Activated CD4-positive, alpha-beta T cell treated with anti-CD3 and anti-CD28 coated beads, Interleukin-2, amount 10 ng/mL, durations not matched to agents 24 days and 14 days (primary cell): ENCODE measurements at regions not wholly inside any gene's neighbourhood (a gene's known extent, or its start where the extent isn't known, plus 50 kb on each side); places are given as distances from the start of the nearest gene placed in this dataset.
"Not testable (repeated sequence)": the region's sequence is repeated elsewhere in the genome, so short reads cannot be mapped to it uniquely, and the experiment has no call there.

Experiments
- DNase-seq: peaks from one replicate; pipeline ENCODE4 v3.0.0; 2022
- H3K27ac Mint-ChIP-seq: one replicate; pipeline ENCODE4 v1.8.0; 2022; ENCODE audit warnings: mild to moderate bottlenecking, mixed read lengths
- H3K27me3 Mint-ChIP-seq: one replicate; pipeline ENCODE4 v1.8.0; 2022; ENCODE audit warnings: mixed read lengths
- H3K36me3 Mint-ChIP-seq: one replicate; pipeline ENCODE4 v1.8.0; 2022; ENCODE audit warnings: low read depth, mild to moderate bottlenecking, mixed read lengths
- H3K4me1 Mint-ChIP-seq: one replicate; pipeline ENCODE4 v1.8.0; 2021; ENCODE audit warnings: mixed read lengths
- H3K4me3 Mint-ChIP-seq: one replicate; pipeline ENCODE4 v1.8.0; 2022; ENCODE audit warnings: mild to moderate bottlenecking, moderate library complexity, mixed read lengths
- H3K9me3 Mint-ChIP-seq: one replicate; pipeline ENCODE4 v1.8.0; 2021; ENCODE audit warnings: mixed read lengths
- intact Hi-C: fragments of 100-400 bp; cut with micrococcal nuclease; formaldehyde crosslinking; loops from one replicate; pipeline ENCODE4 v1.15.1; 2023

DNA sequence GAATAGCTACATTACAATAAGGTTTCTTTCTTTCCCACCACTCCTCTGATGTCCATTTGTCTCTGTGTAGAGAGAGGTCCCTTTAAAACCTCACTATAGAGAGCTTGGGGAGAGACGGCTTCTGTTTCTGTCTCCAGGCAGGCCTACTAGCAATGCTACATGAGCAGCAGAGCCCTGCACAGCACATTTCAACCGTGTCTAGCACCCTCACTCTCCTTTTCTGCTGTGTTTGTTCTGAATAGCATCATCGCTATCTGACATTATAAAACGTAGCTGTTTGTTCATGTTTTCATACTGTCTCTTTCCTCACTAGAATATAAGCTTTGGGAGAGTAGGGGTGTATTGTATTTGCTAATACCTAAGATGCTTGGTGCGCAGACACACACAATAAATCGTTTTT is 487.8 kb upstream of the DPP6 start:
- H3K4me1 Mint-ChIP-seq = no peaks in the 10 kb centered on the region
- H3K27ac Mint-ChIP-seq = no peak overlapping the region
- H3K4me3 Mint-ChIP-seq = no peak overlapping the region
- intact Hi-C loops = no loop called here
- no peak for DNase-seq
- no peaks in the 10 kb centered on the region for H3K27me3 Mint-ChIP-seq
- H3K9me3 Mint-ChIP-seq = peaks cover 20% of the 10 kb centered on the region
- no peaks in the 10 kb centered on the region for H3K36me3 Mint-ChIP-seq

DNA sequence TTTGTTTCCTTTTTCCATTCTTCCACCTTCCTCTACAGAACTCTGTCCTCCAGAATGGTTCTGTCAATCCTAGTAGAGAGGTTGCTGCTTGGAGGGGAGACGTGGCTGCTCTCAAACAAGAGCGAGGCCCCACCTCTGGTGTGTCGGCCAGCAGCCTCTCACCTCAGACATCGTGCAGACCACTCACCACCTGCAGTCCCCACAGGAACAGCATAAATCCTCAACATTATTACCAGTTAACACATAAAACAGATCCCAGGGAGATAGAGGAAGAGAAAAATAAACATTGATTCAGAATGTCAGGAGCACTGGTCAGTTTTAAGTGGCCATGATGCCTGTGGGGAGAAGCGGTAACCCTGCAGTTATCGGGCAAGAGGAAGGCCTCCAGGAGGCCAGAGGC is 485.9 kb upstream of the DPP6 start:
- peaks cover 28% of the 10 kb centered on the region for H3K9me3 Mint-ChIP-seq
- no peaks in the 10 kb centered on the region for H3K4me1 Mint-ChIP-seq
- no peak overlapping the region for H3K4me3 Mint-ChIP-seq
- H3K27me3 Mint-ChIP-seq = no peaks in the 10 kb centered on the region
- intact Hi-C loops = no loop called here
- no peaks in the 10 kb centered on the region for H3K36me3 Mint-ChIP-seq
- no peak for DNase-seq
- no peak overlapping the region for H3K27ac Mint-ChIP-seq

DNA sequence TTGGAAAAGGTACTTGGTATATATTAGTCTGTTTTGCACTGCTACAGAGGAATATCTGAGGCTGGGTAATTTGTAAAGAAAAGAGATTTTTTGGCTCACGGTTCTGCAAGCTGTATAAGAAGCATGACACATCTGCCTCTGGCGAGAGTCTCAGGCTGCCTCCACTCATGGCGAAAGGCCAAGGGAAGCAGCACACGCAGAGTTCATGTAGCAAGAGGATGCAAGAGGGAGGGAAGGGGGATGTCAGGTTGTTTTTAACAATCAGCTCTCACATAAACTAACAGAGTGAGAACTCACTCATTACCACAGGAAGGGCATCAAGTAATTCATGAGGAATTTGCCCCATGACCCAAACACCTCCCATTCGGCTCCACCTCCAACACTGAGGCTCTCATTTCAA is 484.8 kb upstream of the DPP6 start:
- Mint-ChIP-seq H3K9me3 (peaks cover 30% of the 10 kb centered on the region), H3K4me3 (no peak overlapping the region), H3K4me1 (no peaks in the 10 kb centered on the region), H3K27ac (no peak overlapping the region), H3K36me3 (no peaks in the 10 kb centered on the region), H3K27me3 (no peaks in the 10 kb centered on the region)
- no peak for DNase-seq
- intact Hi-C loops = no loop called here

DNA sequence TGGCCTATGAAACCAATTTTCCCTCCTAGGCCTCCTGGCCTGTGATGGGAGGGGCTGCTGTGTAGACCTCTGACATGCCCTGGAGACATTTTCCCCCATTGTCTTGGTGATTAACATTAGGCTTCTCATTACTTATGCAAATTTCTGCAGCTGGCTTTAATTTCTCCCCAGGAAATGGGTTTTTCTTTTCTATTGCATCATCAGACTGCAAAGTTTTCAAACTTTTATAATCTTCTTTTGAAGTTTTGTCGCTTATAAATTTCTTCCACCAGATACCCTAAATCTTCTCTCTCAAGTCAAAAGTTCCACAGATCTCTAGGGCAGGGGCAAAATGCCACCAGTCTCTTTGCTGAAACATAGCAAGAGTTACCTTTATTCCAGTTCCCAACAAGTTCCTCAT is 482.7 kb upstream of the DPP6 start:
- H3K36me3 Mint-ChIP-seq, intact Hi-C loops, H3K27me3 Mint-ChIP-seq, H3K4me3 Mint-ChIP-seq, H3K27ac Mint-ChIP-seq, DNase-seq, H3K4me1 Mint-ChIP-seq: not testable (repeated sequence)
- peaks cover 33% of the 10 kb centered on the region for H3K9me3 Mint-ChIP-seq

DNA sequence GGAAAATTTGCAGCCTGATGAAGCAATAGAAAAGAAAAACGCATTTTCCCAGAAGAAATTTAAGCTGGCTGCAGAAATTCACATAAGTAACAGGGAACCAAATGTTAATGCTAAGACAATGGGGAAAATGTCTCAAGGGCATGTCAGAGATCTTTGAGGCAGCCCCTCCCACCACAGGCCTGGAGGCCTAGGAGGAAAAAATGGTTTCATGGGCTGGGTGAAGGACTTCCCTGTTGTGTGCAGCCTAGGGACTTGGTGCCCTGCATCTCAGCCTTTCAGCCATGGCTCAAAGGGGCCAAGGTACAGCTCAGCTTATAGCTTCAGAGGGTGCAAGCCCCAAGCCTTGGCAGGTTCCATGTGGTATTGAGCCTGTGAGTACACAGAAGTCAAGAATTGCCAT is 476.1 kb upstream of the DPP6 start:
- Mint-ChIP-seq H3K36me3 (no peaks in the 10 kb centered on the region), H3K27ac (no peak overlapping the region), H3K27me3 (no peaks in the 10 kb centered on the region), H3K4me3 (no peak overlapping the region), H3K9me3 (peaks cover 37% of the 10 kb centered on the region), H3K4me1 (no peaks in the 10 kb centered on the region)
- DNase-seq = no peak
- intact Hi-C loops = no loop called here

DNA sequence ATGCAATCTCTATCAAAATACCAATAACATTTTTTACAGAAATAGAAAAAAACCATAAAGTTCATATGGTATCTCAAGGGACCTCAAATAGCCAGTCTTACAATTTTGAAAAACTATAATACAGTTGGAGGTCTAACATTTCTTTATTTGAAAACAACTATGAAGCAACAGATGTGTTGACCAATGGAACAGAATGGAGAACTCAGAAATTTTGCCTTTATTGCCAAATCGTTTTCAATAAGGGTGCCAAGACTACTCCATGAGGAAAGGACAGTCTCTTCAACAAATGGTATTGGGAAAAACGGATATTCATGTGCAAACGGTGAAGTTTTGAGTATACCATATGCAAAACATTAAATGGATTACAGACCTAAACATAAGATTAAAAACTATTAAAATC is 470.8 kb upstream of the DPP6 start:
- intact Hi-C loops = no loop called here
- Mint-ChIP-seq H3K27me3 (no peaks in the 10 kb centered on the region), H3K27ac (no peak overlapping the region), H3K4me3 (no peak overlapping the region), H3K36me3 (no peaks in the 10 kb centered on the region), H3K9me3 (peaks cover 26% of the 10 kb centered on the region), H3K4me1 (no peaks in the 10 kb centered on the region)
- DNase-seq = no peak

DNA sequence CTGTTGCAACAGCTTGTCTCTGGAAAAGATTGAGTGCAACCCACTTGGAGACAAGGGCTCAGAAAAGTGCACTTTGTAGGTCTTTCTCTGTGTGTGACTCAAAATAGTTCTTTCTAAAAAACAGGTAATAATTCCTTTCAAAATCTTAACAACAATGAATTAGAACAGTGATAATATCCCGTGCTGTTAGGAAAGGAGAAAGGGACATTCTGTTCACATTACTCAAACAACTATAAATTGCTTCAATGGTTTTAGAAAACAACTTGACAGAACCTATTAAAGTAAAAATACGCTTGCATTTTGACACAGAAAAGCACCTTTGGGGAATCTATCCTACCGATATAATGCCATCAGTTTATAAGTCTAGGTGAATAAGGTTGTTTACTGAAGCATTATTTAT is 468.1 kb upstream of the DPP6 start:
- Mint-ChIP-seq H3K27ac (no peak overlapping the region), H3K9me3 (peaks cover 7% of the 10 kb centered on the region), H3K27me3 (no peaks in the 10 kb centered on the region), H3K4me3 (no peak overlapping the region), H3K36me3 (no peaks in the 10 kb centered on the region), H3K4me1 (no peaks in the 10 kb centered on the region)
- intact Hi-C loops = no loop called here
- no peak for DNase-seq

DNA sequence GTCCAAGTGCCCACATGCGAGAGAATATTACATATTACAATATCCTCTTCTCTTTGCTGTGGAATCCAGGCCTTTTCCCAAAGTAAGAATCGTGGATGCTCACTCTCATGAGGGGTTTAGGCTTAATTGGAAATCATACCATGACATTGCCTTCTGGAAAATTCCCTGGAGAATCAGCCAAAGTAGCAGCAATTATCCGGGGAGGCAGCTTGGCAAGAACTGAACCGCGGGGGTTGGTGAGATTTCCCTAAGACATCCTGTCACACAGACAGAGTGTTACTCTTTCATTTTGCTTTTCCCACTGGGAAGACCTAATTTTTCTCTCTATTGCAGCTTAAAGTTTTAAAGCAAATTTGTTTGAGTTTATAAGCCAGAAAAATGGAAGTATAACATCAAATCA is 463.6 kb upstream of the DPP6 start:
- H3K4me3 Mint-ChIP-seq = no peak overlapping the region
- intact Hi-C loops = no loop called here
- H3K36me3 Mint-ChIP-seq = no peaks in the 10 kb centered on the region
- H3K9me3 Mint-ChIP-seq = peaks cover 7% of the 10 kb centered on the region
- no peaks in the 10 kb centered on the region for H3K4me1 Mint-ChIP-seq
- no peaks in the 10 kb centered on the region for H3K27me3 Mint-ChIP-seq
- no peak overlapping the region for H3K27ac Mint-ChIP-seq
- DNase-seq = no peak

DNA sequence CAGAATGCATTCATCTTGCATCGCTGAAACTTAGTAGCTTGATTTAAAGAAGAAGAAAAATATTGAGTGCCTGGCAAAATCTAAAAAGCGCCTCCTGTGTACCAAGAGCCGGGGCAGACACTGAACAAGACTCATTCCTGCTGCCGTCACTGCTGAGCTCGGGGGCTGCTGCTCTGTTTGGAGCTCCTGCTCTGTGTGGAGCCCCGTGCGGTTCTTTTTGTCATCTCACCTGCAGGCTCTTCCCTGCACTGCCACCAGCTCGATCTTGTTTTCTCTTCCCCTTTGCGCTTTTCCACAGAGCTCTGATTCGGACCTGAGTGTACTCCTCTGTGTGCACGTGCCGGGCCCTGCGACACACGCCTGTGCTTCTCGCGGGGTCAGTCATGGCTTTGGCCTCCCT is 462.1 kb upstream of the DPP6 start:
- intact Hi-C loops = no loop called here
- no peak overlapping the region for H3K27ac Mint-ChIP-seq
- H3K36me3 Mint-ChIP-seq = no peaks in the 10 kb centered on the region
- no peaks in the 10 kb centered on the region for H3K27me3 Mint-ChIP-seq
- H3K9me3 Mint-ChIP-seq = peaks cover 3% of the 10 kb centered on the region
- no peak overlapping the region for H3K4me3 Mint-ChIP-seq
- no peak for DNase-seq
- no peaks in the 10 kb centered on the region for H3K4me1 Mint-ChIP-seq

DNA sequence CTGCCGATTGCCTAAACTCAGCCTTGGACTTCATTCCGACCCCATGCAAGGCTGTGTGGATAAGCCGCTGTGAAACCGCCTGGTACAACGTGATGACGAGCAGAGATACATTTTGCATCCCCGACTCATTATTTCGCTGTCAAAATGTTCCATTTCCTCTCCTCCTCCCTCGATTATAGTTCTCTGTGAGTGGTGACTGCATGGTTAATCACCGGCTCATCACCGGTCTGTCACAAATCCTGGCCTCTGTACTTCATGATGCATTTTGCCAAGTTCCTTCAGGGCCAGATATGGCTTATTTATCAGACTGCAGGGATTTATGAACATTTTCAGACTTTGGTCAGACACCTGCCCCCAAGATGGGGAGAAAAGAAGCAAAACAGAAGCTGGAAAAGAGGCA is 461.6 kb upstream of the DPP6 start:
- H3K4me1 Mint-ChIP-seq = no peaks in the 10 kb centered on the region
- H3K4me3 Mint-ChIP-seq = no peak overlapping the region
- no peaks in the 10 kb centered on the region for H3K27me3 Mint-ChIP-seq
- no peaks in the 10 kb centered on the region for H3K36me3 Mint-ChIP-seq
- no peak overlapping the region for H3K27ac Mint-ChIP-seq
- no peak for DNase-seq
- intact Hi-C loops = no loop called here
- peaks cover 3% of the 10 kb centered on the region for H3K9me3 Mint-ChIP-seq

DNA sequence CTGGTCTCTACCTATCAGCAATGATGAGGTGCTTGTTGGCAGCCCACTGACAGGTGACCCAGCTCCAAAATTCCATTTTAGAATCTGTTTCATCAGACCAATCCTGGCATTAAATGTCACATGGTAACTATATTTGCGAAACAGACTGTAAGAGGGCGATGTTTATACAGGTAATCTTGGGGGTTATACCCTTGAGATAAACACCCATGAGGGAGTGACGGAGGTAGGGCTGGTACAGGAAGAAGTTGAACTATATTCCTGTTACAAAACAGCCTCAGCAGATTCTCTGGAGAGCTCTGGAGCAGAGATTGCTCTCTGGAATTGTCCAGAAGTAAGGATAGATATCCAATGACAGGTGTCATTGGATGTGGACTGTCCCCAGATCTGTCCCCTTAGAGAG is 444.8 kb upstream of the DPP6 start:
- no peak for DNase-seq
- H3K27me3 Mint-ChIP-seq = no peaks in the 10 kb centered on the region
- intact Hi-C loops = no loop called here
- H3K4me1 Mint-ChIP-seq = no peaks in the 10 kb centered on the region
- no peak overlapping the region for H3K27ac Mint-ChIP-seq
- no peaks in the 10 kb centered on the region for H3K36me3 Mint-ChIP-seq
- no peak overlapping the region for H3K4me3 Mint-ChIP-seq
- peaks cover 18% of the 10 kb centered on the region for H3K9me3 Mint-ChIP-seq

DNA sequence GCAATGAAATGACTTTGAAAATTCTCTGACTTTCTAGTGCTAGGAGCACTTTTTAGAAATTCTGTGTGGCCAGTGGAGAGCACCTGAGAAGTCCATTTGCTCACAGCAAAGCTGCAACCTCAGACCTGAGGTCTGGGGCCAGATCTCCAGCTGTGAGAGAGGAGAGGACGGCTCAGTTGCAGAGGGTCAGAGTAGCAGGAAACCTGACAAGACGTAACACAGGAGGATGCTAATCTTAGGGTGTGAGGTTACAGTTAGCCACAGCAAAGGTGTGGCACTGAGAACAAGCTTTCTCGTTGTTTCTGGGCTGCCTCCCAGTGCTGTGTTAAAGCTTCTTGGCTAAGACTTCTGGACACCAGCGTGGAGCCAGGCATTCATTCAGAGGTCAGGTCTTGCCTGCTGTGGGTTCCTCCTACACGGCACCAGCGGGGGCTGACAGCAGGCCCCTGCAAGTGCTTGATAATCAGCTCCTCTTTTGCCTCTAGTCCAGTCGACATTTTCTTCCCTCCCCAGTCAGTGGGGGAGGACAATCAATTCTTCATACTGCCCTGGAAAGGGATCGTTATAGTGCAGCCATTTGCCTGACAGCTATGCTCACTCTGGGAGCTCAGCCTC is 435.4 kb upstream of the DPP6 start:
- no peak overlapping the region for H3K27ac Mint-ChIP-seq

DNA sequence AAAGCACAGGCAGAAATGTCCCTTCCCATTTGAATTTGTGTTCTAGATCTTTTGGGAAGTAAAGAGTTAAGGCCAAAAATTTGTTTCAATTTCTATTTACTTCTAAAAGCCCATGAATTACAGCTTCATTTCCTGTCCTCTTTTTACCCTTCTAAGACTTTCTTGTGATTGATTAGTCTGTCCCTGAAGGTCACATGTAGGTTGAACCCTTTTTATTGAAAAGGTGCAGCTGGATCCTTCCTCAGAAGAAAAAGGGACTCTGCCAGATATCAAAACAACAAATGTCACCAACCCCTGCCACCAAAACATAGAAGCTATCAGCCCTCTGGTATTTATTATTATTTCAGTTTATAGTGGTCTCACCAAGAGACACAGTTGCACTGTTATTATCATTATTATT is 424.9 kb upstream of the DPP6 start:
- Mint-ChIP-seq H3K36me3 (no peaks in the 10 kb centered on the region), H3K9me3 (peaks cover 7% of the 10 kb centered on the region), H3K27ac (no peak overlapping the region), H3K4me3 (no peak overlapping the region), H3K27me3 (no peaks in the 10 kb centered on the region), H3K4me1 (no peaks in the 10 kb centered on the region)
- intact Hi-C loops = no loop called here
- DNase-seq = no peak

More for the DNA sequence above, 435.4 kb upstream of the DPP6 start:
- Mint-ChIP-seq H3K4me3 (no peak overlapping the region), H3K4me1 (no peaks in the 10 kb centered on the region), H3K36me3 (no peaks in the 10 kb centered on the region), H3K27me3 (no peaks in the 10 kb centered on the region), H3K9me3 (peaks cover 9% of the 10 kb centered on the region)
- no peak for DNase-seq
- intact Hi-C loops = no loop called here

DNA sequence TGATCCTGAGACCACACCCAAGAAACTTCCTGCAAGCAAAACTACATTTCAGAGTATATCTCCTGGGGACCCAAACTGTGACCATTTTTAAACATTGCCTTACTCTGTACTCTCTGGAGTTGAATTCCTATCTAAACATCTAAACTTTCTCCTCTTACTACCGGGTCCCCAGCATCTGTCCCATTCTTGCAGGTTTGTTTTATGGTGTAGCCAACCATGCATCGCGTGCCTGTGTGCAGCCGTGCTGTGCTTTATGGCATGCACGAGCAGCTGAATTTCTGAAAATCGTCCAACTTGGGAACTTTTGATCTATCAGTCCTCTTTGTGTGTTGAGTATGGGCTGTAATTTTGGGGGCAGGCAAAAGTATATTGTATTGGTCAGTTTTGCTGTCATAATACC is 423.8 kb upstream of the DPP6 start:
- H3K27ac Mint-ChIP-seq = no peak overlapping the region
- peaks cover 7% of the 10 kb centered on the region for H3K9me3 Mint-ChIP-seq
- DNase-seq = no peak
- intact Hi-C loops = no loop called here
- H3K4me1 Mint-ChIP-seq = no peaks in the 10 kb centered on the region
- no peaks in the 10 kb centered on the region for H3K27me3 Mint-ChIP-seq
- H3K36me3 Mint-ChIP-seq = no peaks in the 10 kb centered on the region
- no peak overlapping the region for H3K4me3 Mint-ChIP-seq

DNA sequence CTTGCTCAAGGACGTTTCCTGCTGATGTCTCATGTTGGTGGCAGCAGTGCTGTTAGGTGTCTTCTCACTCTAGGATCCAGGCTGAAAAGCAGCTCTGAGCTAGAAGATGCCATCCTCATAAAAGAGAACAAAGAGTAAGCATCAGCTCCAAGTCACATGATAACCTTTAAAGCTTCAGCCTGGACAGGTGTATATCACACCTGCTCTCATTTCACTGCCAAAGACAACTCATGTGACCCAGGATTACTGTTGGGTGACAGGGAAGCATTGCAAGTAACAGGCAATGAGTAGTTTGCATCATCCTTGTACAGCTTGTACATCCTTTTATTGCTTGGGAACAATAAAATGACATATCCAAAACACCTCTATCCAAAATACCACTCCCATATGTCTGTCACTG is 423.4 kb upstream of the DPP6 start:
- no peaks in the 10 kb centered on the region for H3K4me1 Mint-ChIP-seq
- DNase-seq = no peak
- H3K36me3 Mint-ChIP-seq = no peaks in the 10 kb centered on the region
- no peak overlapping the region for H3K4me3 Mint-ChIP-seq
- peaks cover 8% of the 10 kb centered on the region for H3K9me3 Mint-ChIP-seq
- no peaks in the 10 kb centered on the region for H3K27me3 Mint-ChIP-seq
- intact Hi-C loops = no loop called here
- no peak overlapping the region for H3K27ac Mint-ChIP-seq
